Kidney epithelial cell (primary cell): ENCODE measurements at regions not wholly inside any gene's neighbourhood (a gene's known extent, or its start where the extent isn't known, plus 50 kb on each side); places are given as distances from the start of the nearest gene placed in this dataset.

Source experiments
- DNase-seq: peaks from one replicate; pipeline ENCODE4 v3.0.0-alpha.2; 2010; ENCODE audit warnings: low read depth
- H3K27me3 ChIP-seq: 2 replicates; pipeline ENCODE4 v1.6.0; 2011; ENCODE audit warnings: low read length; ENCODE audit not compliant: control insufficient read depth, insufficient read depth
- H3K36me3 ChIP-seq: 2 replicates; pipeline ENCODE4 v1.5.1; 2011; ENCODE audit warnings: low read length; ENCODE audit not compliant: control insufficient read depth, insufficient read depth
- H3K4me3 ChIP-seq: 2 replicates; pipeline ENCODE4 v1.5.1; 2011; ENCODE audit warnings: low read depth, mild to moderate bottlenecking, control low read depth, low read length
- CTCF ChIP-seq: IDR thresholded peaks from 2 replicates; pipeline ENCODE4 v1.5.1; 2011; ENCODE audit warnings: mild to moderate bottlenecking, moderate library complexity, low read length, control low read depth, inconsistent platforms; ENCODE audit not compliant: insufficient read depth, poor library complexity, severe bottlenecking

- no peak overlapping the region for H3K4me3 ChIP-seq
- H3K36me3 ChIP-seq = no peaks in the 10 kb centered on the region
- no peaks in the 10 kb centered on the region for H3K27me3 ChIP-seq
- TF ChIP-seq CTCF = no peak
- no peak for DNase-seq
Observed at GRCh38 chr4:13876940-13877339, 249.4 kb upstream of the BOD1L1 start.

GRCh38 chr4:13877626-13878025, 250.1 kb upstream of the BOD1L1 start:
- no peak overlapping the region for H3K4me3 ChIP-seq
- TF ChIP-seq CTCF = no peak
- H3K36me3 ChIP-seq = no peaks in the 10 kb centered on the region
- H3K27me3 ChIP-seq = no peaks in the 10 kb centered on the region
- no peak for DNase-seq

GRCh38 chr4:13881892-13882291, 254.4 kb upstream of the BOD1L1 start:
- H3K36me3 ChIP-seq = no peaks in the 10 kb centered on the region
- TF ChIP-seq CTCF = no peak
- DNase-seq = no peak
- H3K27me3 ChIP-seq = no peaks in the 10 kb centered on the region
- no peak overlapping the region for H3K4me3 ChIP-seq

GRCh38 chr4:13887010-13887409, 259.5 kb upstream of the BOD1L1 start:
- H3K27me3 ChIP-seq = no peaks in the 10 kb centered on the region
- TF ChIP-seq CTCF = no peak
- no peak overlapping the region for H3K4me3 ChIP-seq
- H3K36me3 ChIP-seq = no peaks in the 10 kb centered on the region
- no peak for DNase-seq

GRCh38 chr4:13888112-13888511, 260.6 kb upstream of the BOD1L1 start:
- Histone ChIP-seq H3K36me3 (no peaks in the 10 kb centered on the region), H3K27me3 (no peaks in the 10 kb centered on the region), H3K4me3 (no peak overlapping the region)
- DNase-seq = peak; percentile 88
- TF ChIP-seq CTCF = no peak

- no peaks in the 10 kb centered on the region for H3K36me3 ChIP-seq
- DNase-seq = no peak
- no peak overlapping the region for H3K4me3 ChIP-seq
- TF ChIP-seq CTCF = no peak
- no peaks in the 10 kb centered on the region for H3K27me3 ChIP-seq
Observed at GRCh38 chr4:13891544-13891939, 264.0 kb upstream of the BOD1L1 start.
